Sigmoid colon (tissue), 6 donors: ENCODE measurements at regions not wholly inside any gene's neighbourhood (a gene's known extent, or its start where the extent isn't known, plus 50 kb on each side); places are given as distances from the start of the nearest gene placed in this dataset.
"Not testable (repeated sequence)": the region's sequence is repeated elsewhere in the genome, so short reads cannot be mapped to it uniquely, and the experiment has no call there.

Experiments used
- DNase-seq: peaks from one replicate; pipeline ENCODE4 v3.0.0-alpha.2; 2019
- H3K27ac ChIP-seq, 4 donors: fragments of 200-600 bp; sonication (generic); one replicate each; pipeline ENCODE4 v1.5.1; 2016 to 2019; ENCODE audit warnings: mild to moderate bottlenecking in 1 of 4
- H3K27me3 ChIP-seq, 3 donors: fragments of 200-600 bp; sonication (generic); one replicate each; pipeline ENCODE4 v1.5.1; 2019; ENCODE audit warnings: mild to moderate bottlenecking in 1 of 3
- H3K36me3 ChIP-seq, 4 donors: fragments of 200-600 bp; sonication (generic); one replicate each; pipeline ENCODE4 v1.5.1; 2016 to 2019
- H3K4me1 ChIP-seq, 4 donors: fragments of 200-600 bp; sonication (generic); one replicate each; pipeline ENCODE4 v1.5.1; 2017 to 2019
- H3K4me3 ChIP-seq, 4 donors: fragments of 200-600 bp; sonication (generic); one replicate each; pipeline ENCODE4 v1.5.1; 2017 to 2019; ENCODE audit warnings: mild to moderate bottlenecking in 2 of 4, moderate library complexity in 1 of 4
- H3K9me3 ChIP-seq, 4 donors: fragments of 200-600 bp in 3 of 4; sonication (generic) in 3 of 4; one replicate each; pipeline versions ENCODE4 v1.5.1 to v1.6.1; 2013 to 2019
- EP300 ChIP-seq, 4 donors: sonication (generic); formaldehyde crosslinking; IDR thresholded peaks; one replicate each; pipeline ENCODE4 v1.6.1; 2017; ENCODE audit warnings: antibody characterized with exemption in 4 of 4
- POLR2A ChIP-seq, 2 donors: fragments of 450-650 bp; IDR thresholded peaks; one replicate each; pipeline ENCODE4 v1.6.1; 2016; ENCODE audit warnings: antibody characterized with exemption in 2 of 2, mild to moderate bottlenecking in 2 of 2, moderate library complexity in 2 of 2
- POLR2AphosphoS5 ChIP-seq, 4 donors: sonication (generic); formaldehyde crosslinking; IDR thresholded peaks; one replicate each; pipeline ENCODE4 v1.6.1; 2017; ENCODE audit warnings: antibody characterized with exemption in 4 of 4
- WGBS, 2 donors: extraction: QIAGEN DNeasy Blood & Tissue Kit; methylation state at CpG; one replicate each; pipeline ENCODE4 v1.1.7; 2013; 5-methylcytosine and 5-hydroxymethylcytosine counted together
- intact Hi-C: fragments of 100-400 bp; cut with DNase I; formaldehyde crosslinking; loops from one replicate; pipeline ENCODE4 v1.15.1; 2023
- TF ChIP-seq, protein P1 (sequence below), 4 experiments: fragments of 450-650 bp in 3 of 4; fragments of 200-600 bp in 1 of 4; IDR thresholded peaks; one replicate each; pipeline ENCODE4 v1.5.1; 2016 to 2019; ENCODE audit warnings: antibody characterized with exemption in 4 of 4, mild to moderate bottlenecking in 3 of 4, moderate library complexity in 2 of 4
- donor health status: healthy with polysubstance abuse.
- donor health status: healthy.

DNA sequence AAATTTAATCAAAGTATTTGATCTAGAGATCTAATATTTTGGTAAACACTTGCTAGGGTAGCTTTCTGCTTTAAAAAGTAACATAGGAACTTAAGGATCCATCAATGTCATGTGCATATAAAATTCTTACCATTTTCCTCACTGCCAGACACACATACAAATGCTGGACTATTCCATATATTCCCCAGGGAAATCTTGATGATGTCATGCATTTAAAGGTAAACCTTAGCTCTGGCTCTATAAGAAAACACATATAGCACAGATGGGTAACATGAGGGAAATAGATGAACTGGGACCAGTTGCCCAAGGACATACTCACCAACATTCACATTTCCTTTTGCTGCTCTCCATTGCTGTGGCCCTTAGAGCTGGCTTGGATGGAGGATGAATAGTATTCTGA, 79.1 kb upstream of the FMNL2 start:
- H3K4me1 ChIP-seq: no peaks in the 10 kb centered on the region
- intact Hi-C loops: no loop called here
- no peak overlapping the region for H3K4me3 ChIP-seq
- no peak for TF ChIP-seq EP300 (IDR thresholded peaks at IDR 0.05)
- no peaks in the 10 kb centered on the region for H3K27me3 ChIP-seq
- no peaks in the 10 kb centered on the region for H3K36me3 ChIP-seq
- no peak overlapping the region for H3K27ac ChIP-seq
- H3K9me3 ChIP-seq: peaks cover 0 to 2% (median 0%) of the 10 kb centered on the region in 4 donors
- DNase-seq: no peak

DNA sequence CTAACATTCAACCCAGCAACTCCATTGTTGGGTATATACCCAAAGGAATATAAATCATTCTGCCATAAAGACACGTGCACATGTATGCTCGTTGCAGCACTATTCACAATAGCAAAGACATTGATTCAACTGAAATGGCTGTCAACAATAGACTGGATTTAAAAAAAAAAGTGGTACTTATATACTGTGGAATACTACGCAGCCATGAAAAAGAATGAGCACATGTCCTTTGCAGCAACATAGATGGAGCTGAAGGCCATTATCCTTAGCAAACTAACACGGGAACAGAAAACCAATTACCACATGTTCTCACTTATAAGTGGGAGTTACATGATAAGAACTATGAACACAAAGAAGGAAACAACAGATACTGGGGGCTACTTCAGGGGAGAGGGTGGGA, 74.0 kb upstream of the FMNL2 start:
- no peaks in the 10 kb centered on the region for H3K36me3 ChIP-seq
- WGBS, 2 donors: 88 to 89% methylated on average over 4 of the region's 4 CpGs
- no peaks in the 10 kb centered on the region for H3K4me1 ChIP-seq
- peaks cover 0 to 3% (median 0%) of the 10 kb centered on the region in 4 donors for H3K9me3 ChIP-seq
- H3K27me3 ChIP-seq: no peaks in the 10 kb centered on the region
- no peak for DNase-seq
- H3K27ac ChIP-seq: no peak overlapping the region
- intact Hi-C loops: no loop called here
- no peak overlapping the region for H3K4me3 ChIP-seq
- no peak for TF ChIP-seq EP300 (IDR thresholded peaks at IDR 0.05)
- no peak for TF ChIP-seq POLR2AphosphoS5 (IDR thresholded peaks at IDR 0.05)
- no peak for TF ChIP-seq POLR2A (IDR thresholded peaks at IDR 0.05)
- TF ChIP-seq, protein P1, sequence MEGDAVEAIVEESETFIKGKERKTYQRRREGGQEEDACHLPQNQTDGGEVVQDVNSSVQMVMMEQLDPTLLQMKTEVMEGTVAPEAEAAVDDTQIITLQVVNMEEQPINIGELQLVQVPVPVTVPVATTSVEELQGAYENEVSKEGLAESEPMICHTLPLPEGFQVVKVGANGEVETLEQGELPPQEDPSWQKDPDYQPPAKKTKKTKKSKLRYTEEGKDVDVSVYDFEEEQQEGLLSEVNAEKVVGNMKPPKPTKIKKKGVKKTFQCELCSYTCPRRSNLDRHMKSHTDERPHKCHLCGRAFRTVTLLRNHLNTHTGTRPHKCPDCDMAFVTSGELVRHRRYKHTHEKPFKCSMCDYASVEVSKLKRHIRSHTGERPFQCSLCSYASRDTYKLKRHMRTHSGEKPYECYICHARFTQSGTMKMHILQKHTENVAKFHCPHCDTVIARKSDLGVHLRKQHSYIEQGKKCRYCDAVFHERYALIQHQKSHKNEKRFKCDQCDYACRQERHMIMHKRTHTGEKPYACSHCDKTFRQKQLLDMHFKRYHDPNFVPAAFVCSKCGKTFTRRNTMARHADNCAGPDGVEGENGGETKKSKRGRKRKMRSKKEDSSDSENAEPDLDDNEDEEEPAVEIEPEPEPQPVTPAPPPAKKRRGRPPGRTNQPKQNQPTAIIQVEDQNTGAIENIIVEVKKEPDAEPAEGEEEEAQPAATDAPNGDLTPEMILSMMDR (IDR thresholded peaks at IDR 0.05): no peak

DNA sequence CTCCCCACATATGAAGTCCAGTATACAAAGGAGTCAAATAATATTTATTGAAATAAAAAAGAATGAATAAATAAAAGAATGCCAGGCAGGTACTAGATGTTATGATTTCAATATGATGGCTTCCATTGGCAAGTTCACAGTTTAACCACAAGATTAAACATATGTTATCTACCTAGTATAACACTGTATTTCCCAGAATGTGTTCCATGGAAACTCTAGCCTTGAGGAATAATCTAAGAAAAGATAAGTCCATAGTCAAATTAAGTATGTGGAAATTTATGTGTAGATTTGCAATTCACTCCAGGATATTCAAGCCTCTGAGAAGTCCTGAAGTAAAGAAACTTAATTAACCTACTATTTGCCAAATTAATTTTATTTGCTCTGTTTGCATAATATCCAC, 71.1 kb upstream of the FMNL2 start:
- intact Hi-C loops: no loop called here
- peaks cover 0 to 3% (median 2%) of the 10 kb centered on the region in 4 donors for H3K9me3 ChIP-seq
- no peaks in the 10 kb centered on the region for H3K27me3 ChIP-seq
- H3K4me1 ChIP-seq: no peaks in the 10 kb centered on the region
- TF ChIP-seq POLR2A (IDR thresholded peaks at IDR 0.05) (no peak), POLR2AphosphoS5 (IDR thresholded peaks at IDR 0.05) (no peak), EP300 (IDR thresholded peaks at IDR 0.05) (no peak)
- TF ChIP-seq, protein P1 (IDR thresholded peaks at IDR 0.05): no peak
- no peaks in the 10 kb centered on the region for H3K36me3 ChIP-seq
- H3K27ac ChIP-seq: no peak overlapping the region
- H3K4me3 ChIP-seq: no peak overlapping the region
- no peak for DNase-seq

DNA sequence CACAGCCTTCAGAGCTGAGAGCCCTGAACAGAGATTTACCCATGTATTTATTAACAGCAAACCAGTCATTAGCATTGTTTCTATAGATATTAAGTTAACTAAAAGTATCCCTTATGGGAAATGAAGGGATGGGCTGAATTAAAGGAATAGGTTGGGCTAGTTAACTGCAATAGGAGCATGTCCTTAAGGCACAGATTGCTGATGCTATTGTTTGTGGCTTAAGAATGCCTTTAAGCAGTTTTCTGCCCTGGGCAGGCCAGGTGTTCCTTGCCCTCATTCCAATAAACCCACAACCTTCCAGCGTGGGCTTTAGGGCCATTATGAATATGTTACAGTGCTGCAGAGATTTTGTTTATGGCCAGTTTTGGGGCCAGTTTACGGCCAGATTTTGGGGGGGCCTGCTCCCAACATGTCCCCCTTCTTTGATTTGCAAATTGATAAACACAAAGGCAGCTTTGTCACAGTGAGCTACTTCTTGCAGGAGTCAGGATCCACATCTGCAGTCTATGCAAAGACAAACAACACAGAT, 61.2 kb upstream of the FMNL2 start:
- H3K36me3 ChIP-seq, H3K27ac ChIP-seq, H3K4me1 ChIP-seq, intact Hi-C loops, H3K27me3 ChIP-seq, DNase-seq, H3K4me3 ChIP-seq: not testable (repeated sequence)
- peaks cover 0 to 13% (median 8%) of the 10 kb centered on the region in 4 donors for H3K9me3 ChIP-seq
- 80 to 92% methylated on average over 2 of the region's 2 CpGs for WGBS, 2 donors

DNA sequence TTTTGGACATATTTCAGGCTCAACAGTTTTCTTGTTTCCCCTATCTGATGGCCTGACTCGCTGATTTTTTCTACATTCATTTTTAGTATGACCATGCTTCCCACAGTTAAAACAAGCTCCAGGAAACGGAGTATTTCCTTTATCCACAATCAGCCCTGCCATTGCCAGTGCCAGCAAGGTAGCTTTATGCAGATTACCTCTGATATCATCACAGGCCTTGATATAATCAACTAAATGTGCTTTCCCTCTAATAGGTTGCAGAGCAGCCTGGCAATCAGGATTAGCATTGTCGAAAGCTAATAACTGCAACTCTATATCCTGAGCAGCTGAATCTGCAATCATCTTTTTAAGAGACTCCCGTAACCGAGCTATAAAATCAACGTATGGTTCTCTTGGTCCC, 57.1 kb upstream of the FMNL2 start:
- H3K9me3 ChIP-seq, H3K4me1 ChIP-seq, H3K27me3 ChIP-seq, intact Hi-C loops, DNase-seq, H3K4me3 ChIP-seq, H3K36me3 ChIP-seq, H3K27ac ChIP-seq: not testable (repeated sequence)
- 80 to 92% methylated on average over 6 of the region's 6 CpGs for WGBS, 2 donors

DNA sequence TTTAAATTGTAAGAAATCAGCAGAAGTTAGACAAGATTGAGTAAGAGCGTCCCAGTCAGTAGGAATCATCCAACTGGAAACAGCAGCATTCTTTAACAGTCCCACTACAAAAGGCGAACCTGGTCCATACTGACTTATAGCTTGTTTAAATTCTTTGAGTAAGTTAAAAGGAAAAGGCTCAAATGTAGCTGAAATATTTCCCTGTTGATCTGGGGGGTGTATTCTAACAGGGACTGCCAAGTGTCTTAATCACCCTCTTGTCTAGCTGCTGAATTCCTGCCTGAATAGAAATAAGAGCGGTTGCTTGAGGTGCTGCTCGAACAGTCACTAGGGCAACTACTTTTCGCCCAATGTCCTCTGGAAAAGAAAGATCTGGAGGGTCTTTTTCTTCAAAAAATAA, 56.4 kb upstream of the FMNL2 start:
- Histone ChIP-seq H3K27ac (no peak overlapping the region), H3K4me3 (no peak overlapping the region), H3K4me1 (no peaks in the 10 kb centered on the region), H3K9me3 (peaks cover 0 to 5% (median 0%) of the 10 kb centered on the region in 4 donors), H3K27me3 (no peaks in the 10 kb centered on the region), H3K36me3 (no peaks in the 10 kb centered on the region)
- 84 to 94% methylated on average over 5 of the region's 5 CpGs for WGBS, 2 donors
- intact Hi-C loops: no loop called here
- TF ChIP-seq POLR2A (IDR thresholded peaks at IDR 0.05): no peak
- no peak for TF ChIP-seq EP300 (IDR thresholded peaks at IDR 0.05)
- TF ChIP-seq, protein P1 (IDR thresholded peaks at IDR 0.05): no peak
- no peak for TF ChIP-seq POLR2AphosphoS5 (IDR thresholded peaks at IDR 0.05)
- DNase-seq: no peak

DNA sequence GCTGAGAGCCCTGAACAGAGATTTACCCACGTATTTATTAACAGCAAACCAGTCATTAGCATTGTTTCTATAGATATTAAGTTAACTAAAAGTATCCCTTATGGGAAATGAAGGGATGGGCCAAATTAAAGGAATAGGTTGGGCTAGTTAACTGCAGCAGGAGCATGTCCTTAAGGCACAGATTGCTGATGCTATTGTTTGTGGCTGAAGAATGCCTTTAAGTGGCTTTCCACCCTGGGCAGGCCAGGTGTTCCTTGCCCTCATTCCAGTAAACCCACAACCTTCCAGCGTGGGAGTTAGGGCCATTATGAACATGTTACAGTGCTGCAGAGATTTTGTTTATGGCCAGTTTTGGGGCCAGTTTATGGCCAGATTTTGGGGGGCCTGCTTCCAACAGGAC, 55.6 kb upstream of the FMNL2 start:
- H3K27me3 ChIP-seq, DNase-seq, H3K4me1 ChIP-seq, H3K9me3 ChIP-seq, H3K27ac ChIP-seq, H3K4me3 ChIP-seq, intact Hi-C loops, H3K36me3 ChIP-seq: not testable (repeated sequence)
- WGBS, 2 donors: 87 to 88% methylated on average over 2 of the region's 2 CpGs
